ENCODE measurements at regions not wholly inside any gene's neighbourhood (a gene's known extent, or its start where the extent isn't known, plus 50 kb on each side); places are given as distances from the start of the nearest gene placed in this dataset.

DNA sequence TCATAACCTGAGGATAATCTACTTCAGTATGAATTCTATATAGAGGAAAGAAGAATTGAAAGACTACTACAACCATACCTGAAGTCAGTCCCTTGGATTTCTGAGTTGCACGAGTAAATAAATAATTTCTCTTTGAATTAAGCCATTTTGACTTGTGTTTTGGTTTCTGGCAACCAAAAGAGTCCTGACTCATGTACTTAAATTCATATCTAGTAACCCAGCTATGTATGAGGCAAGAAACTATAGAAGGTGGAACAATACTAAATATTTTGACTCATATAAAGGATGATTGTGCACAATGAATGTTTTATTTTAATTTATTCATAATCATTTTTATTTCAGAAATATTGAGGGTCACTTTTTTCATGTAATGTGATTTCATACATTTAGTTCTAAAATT, 276.8 kb downstream of the MEF2C start:
- no peaks in the 10 kb centered on the region for H3K4me1 Mint-ChIP-seq (ENCODE audit: insufficient read depth, unreplicated experiment)
- POLR2A ChIA-PET, result no interaction called here
- peaks cover 44% of the 10 kb centered on the region for H3K27me3 Mint-ChIP-seq (ENCODE audit: insufficient read depth, unreplicated experiment)
- CTCF ChIA-PET, result no interaction called here
- no TSS peak for BruUV-seq (replicated peaks)
- H3K9me3 Mint-ChIP-seq (ENCODE audit: unreplicated experiment), result no peaks in the 10 kb centered on the region
- intact Hi-C loops (cut with micrococcal nuclease), result no loop called here
- no peak overlapping the region for H3K27ac Mint-ChIP-seq (ENCODE audit: low read depth, unreplicated experiment)
- no peak overlapping the region for H3K4me3 Mint-ChIP-seq (ENCODE audit: unreplicated experiment)
- no peaks in the 10 kb centered on the region for H3K36me3 Mint-ChIP-seq (ENCODE audit: insufficient read depth, unreplicated experiment)
- no peak for TF ChIP-seq CTCF (IDR thresholded peaks at IDR 0.05; ENCODE audit: unreplicated experiment)
- no peak for DNase-seq (ENCODE audit: unreplicated experiment)

- peak; percentile 13 for DNase-seq (ENCODE audit: unreplicated experiment)
- intact Hi-C loops (cut with micrococcal nuclease), result no loop called here
- H3K9me3 Mint-ChIP-seq (ENCODE audit: unreplicated experiment), result no peaks in the 10 kb centered on the region
- ChIA-PET CTCF (interaction anchor here (0.6 kb wide), 2 partner anchors 78 to 670 kb away, joined by 3 to 4 read pairs; no protein-coding TSS in a partner anchor), POLR2A (no interaction called here)
- H3K4me3 Mint-ChIP-seq (ENCODE audit: unreplicated experiment), result no peak overlapping the region
- peaks cover 30% of the 10 kb centered on the region for H3K27me3 Mint-ChIP-seq (ENCODE audit: insufficient read depth, unreplicated experiment)
- no peaks in the 10 kb centered on the region for H3K4me1 Mint-ChIP-seq (ENCODE audit: insufficient read depth, unreplicated experiment)
- no peaks in the 10 kb centered on the region for H3K36me3 Mint-ChIP-seq (ENCODE audit: insufficient read depth, unreplicated experiment)
- BruUV-seq (replicated peaks), result no TSS peak
- H3K27ac Mint-ChIP-seq (ENCODE audit: low read depth, unreplicated experiment), result no peak overlapping the region
- peak; percentile 52 for TF ChIP-seq CTCF (IDR thresholded peaks at IDR 0.05; ENCODE audit: unreplicated experiment)
Measured at GRCh38 chr5:88602584-88602983, 280.4 kb downstream of the MEF2C start.

- H3K27ac Mint-ChIP-seq (ENCODE audit: low read depth, unreplicated experiment), result no peak overlapping the region
- BruUV-seq (replicated peaks), result no TSS peak
Measured at GRCh38 chr5:88594441-88594840, 288.5 kb downstream of the MEF2C start.

GRCh38 chr5:88588609-88589008, 294.4 kb downstream of the MEF2C start:
- no peak for TF ChIP-seq CTCF (IDR thresholded peaks at IDR 0.05; ENCODE audit: unreplicated experiment)
- ChIA-PET POLR2A (no interaction called here), CTCF (no interaction called here)
- Mint-ChIP-seq H3K4me1 (ENCODE audit: insufficient read depth, unreplicated experiment) (no peaks in the 10 kb centered on the region), H3K27ac (ENCODE audit: low read depth, unreplicated experiment) (no peak overlapping the region), H3K27me3 (ENCODE audit: insufficient read depth, unreplicated experiment) (peaks cover 43% of the 10 kb centered on the region), H3K36me3 (ENCODE audit: insufficient read depth, unreplicated experiment) (no peaks in the 10 kb centered on the region), H3K4me3 (ENCODE audit: unreplicated experiment) (no peak overlapping the region), H3K9me3 (ENCODE audit: unreplicated experiment) (peaks cover 15% of the 10 kb centered on the region)
- intact Hi-C loops (cut with micrococcal nuclease), result no loop called here
- no peak for DNase-seq (ENCODE audit: unreplicated experiment)
- BruUV-seq (replicated peaks), result no TSS peak

More at GRCh38 chr5:88594441-88594840, 288.5 kb downstream of the MEF2C start:
- ChIA-PET CTCF (interaction anchor here (1.4 kb wide), 1 partner anchor 813 kb away, joined by 5 read pairs; no protein-coding TSS in a partner anchor), POLR2A (no interaction called here)
- no peak for TF ChIP-seq CTCF (IDR thresholded peaks at IDR 0.05; ENCODE audit: unreplicated experiment)
- Mint-ChIP-seq H3K4me3 (ENCODE audit: unreplicated experiment) (no peak overlapping the region), H3K9me3 (ENCODE audit: unreplicated experiment) (peaks cover 4% of the 10 kb centered on the region), H3K36me3 (ENCODE audit: insufficient read depth, unreplicated experiment) (no peaks in the 10 kb centered on the region), H3K4me1 (ENCODE audit: insufficient read depth, unreplicated experiment) (no peaks in the 10 kb centered on the region), H3K27me3 (ENCODE audit: insufficient read depth, unreplicated experiment) (peaks cover 24% of the 10 kb centered on the region)
- DNase-seq (ENCODE audit: unreplicated experiment), result no peak
- intact Hi-C loops (cut with micrococcal nuclease), result no loop called here

All from MCF 10A (cell line).